HG03060 (cell line): ENCODE measurements at regions not wholly inside any gene's neighbourhood (a gene's known extent, or its start where the extent isn't known, plus 50 kb on each side); places are given as distances from the start of the nearest gene placed in this dataset.
"Not testable (repeated sequence)": the region's sequence is repeated elsewhere in the genome, so short reads cannot be mapped to it uniquely, and the experiment has no call there.

Experiments
- ATAC-seq: cut with Tn5 transposase; IDR thresholded peaks from one replicate; pipeline ENCODE4 v1.9.1; 2021; ENCODE audit warnings: low read depth, moderate number of reproducible peaks; ENCODE audit not compliant: unreplicated experiment

DNA sequence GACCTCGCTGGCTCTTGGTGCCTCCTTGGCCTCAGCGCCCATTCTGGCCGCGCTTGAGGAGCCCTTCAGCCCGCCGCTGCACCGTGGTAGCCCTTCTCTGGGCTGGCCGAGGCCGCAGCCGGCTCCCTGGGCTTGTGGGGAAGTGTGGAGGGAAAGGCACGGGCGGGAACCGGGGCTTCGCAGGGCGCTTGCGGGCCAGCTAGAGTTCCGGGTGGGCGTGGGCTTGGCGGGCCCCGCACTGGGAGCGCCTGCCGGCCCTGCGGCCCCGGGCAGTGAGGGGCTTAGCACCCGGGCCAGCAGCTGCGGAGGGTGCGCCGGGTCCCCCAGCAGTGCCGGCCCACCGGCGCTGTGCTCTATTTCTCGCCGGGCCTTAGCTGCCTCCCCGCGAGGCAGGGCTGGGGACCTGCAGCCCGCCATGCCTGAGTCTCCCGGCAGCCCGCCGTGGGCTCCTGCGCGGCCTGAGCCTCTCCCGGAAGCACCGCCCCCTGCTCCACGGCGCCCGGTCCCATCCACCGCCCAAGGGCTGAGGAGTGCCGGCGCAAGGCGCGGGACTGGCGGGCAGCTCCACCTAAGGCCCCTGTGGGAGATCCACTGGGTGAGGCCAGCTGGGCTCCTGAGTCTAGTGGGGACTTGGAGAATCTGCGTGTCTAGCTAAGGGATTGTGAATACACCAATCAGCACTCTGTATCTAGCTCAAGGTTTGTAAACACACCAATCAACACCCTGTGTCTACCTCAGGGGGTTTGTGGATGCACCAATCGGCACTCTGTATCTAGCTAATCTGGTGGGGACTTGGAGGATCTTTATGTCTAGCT is 141.1 kb downstream of the SLCO4C1 start:
- not testable (repeated sequence) for ATAC-seq

DNA sequence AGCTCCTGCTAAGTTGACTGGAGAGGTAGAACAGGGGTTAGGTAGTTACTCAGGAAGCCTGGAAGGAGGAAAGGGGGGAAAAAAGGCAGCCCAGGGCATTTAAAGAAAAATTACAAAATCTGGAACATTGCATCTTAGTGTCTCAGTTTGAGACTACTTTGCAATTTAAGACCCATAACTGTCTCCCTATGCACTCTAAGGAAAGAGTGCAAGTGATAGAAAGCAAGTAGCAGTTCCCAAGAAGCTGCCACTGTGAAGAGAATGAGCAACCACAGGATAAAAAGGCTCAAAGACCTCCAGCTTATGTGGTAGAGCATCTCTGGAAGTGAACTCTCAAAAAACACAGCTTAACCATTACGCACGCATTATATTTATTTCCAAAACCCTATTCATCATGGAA is 141.8 kb downstream of the SLCO4C1 start:
- ATAC-seq: no peak

- peak; percentile 74 for ATAC-seq
Observed at GRCh38 chr5:102153003-102153759, 142.9 kb downstream of the SLCO4C1 start.

GRCh38 chr5:102139029-102139428 is 157.1 kb downstream of the SLCO4C1 start:
- ATAC-seq: no peak

- ATAC-seq: no peak
Observed at GRCh38 chr5:102138243-102138653, 157.8 kb downstream of the SLCO4C1 start.

DNA sequence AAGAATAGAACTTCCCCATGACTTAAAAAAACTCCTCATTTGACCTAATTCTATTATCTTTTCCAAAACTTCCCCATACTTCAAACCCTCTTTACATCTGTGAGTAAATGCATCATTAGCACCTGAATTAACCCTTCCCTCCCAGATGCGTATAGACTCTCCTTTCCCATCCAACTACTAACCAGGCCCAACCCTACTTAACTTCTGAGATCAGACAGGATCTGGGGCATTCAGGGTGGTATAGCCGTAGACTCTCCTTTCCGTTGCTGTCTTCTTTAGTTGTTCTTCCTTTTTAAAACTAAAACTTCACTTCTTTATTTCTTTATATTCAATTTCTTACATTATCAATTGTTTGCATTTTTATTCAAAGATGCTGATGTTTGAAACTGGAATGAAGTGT is 165.2 kb downstream of the SLCO4C1 start:
- no peak for ATAC-seq

DNA sequence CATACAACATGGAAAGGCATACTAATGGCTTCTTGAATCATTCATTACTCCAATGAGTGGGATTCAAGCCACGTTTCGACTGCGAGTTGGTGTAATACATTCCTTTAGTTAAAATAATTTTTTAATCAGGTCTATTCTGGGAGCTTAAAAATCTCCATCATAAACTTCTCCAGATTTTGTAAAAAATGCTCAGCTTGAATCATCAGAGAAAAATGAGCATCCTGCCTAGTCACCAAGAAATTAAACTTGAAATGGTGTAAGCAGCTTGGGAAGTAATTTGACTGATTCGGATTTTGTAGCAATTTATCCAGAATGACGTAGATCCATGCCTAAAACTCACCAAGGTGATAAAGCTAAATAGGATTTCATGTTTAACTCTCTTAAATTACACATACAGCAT is 165.7 kb downstream of the SLCO4C1 start:
- ATAC-seq: no peak

DNA sequence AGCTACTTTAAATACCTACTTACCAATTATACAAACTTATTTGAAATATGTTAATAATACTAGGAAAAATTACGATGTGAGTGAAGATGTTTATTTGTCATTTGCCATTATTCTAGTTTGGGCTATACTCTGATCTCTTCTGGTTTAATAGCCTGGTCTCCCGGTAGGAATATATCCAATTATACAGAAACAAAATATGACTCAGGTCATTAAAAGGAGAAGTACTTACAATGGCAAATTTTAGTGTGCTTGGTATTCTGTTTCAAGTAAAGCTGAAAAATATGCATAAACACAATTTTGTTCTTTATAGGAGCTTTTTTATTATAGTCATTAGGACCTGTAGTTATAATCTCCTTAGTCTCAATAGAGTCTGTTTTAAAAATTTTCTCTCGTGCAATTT is 176.8 kb downstream of the SLCO4C1 start:
- ATAC-seq: no peak

GRCh38 chr5:102115736-102116135 is 180.3 kb downstream of the SLCO4C1 start:
- no peak for ATAC-seq

DNA sequence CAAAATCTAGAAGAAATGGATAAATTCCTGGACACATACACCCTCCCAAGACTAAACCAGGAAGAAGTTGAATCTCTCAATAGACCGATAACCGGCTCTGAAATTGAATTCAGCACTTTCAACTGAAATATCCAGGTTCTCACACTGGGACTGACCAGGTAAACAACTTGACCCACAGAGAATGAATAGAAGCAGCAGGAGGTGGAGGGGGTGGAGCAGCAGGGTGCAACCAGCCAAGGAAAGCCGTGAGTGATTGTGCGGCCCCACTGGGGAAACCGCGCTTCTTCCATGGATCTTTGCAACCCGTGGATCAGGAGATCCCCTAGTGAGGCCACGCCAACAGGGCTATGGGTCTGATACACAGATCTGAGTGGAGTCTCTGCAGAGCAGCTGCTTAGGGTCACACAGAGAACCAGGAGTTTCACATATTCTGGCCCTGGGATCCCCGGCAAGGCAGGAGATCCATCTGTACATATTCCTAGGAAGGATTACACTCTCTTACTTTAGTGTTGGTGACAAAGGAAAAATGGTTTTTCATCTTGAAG is 181.5 kb downstream of the SLCO4C1 start:
- no peak for ATAC-seq

DNA sequence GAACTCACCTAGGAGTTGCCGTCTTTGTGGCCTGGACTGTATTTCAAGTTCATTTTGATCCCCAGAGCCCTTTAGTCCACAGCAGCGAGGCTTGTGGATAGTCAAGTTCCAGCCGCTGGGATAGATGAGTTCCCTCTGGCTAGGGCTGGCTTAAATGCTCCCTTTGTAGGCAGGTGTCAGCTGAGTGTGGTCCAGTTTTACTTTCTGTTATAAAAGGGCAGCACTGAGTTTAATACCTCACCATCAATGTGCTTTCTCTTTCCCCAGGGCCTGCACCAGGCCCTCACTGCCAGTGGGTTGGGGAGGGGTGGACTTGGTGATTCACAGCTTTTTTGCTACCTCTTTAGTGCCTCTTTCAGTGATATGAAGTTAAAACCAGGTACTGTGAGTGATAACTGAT is 188.2 kb downstream of the SLCO4C1 start:
- no peak for ATAC-seq

GRCh38 chr5:102106599-102106998 is 189.5 kb downstream of the SLCO4C1 start:
- no peak for ATAC-seq

DNA sequence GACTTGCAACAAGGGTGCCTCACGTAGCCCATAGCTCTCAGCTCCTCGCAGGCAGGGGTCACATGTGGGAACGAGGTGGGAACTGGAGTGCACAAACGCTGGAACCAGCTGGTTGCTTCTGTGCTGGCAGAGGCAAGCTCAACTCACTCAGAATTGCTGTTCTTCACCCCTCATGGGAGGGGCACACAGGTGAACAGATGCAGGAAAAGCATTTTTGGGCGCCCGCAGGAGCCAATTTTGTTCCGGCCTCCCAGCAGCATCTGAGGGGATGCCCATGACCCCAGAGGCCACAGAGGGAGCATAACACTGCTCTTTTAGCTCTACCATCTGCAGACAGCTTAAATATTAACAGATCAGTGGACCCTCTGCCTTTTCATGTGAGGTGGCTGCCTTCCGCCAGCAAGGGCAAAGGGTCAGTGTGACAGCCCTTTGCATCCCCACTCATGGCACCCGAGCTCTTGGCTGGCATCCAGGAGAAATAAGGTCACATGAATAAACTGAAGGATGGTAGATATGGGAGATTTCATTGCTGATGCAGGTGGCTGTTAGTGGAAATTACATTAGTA is 196.2 kb downstream of the SLCO4C1 start:
- ATAC-seq: no peak

DNA sequence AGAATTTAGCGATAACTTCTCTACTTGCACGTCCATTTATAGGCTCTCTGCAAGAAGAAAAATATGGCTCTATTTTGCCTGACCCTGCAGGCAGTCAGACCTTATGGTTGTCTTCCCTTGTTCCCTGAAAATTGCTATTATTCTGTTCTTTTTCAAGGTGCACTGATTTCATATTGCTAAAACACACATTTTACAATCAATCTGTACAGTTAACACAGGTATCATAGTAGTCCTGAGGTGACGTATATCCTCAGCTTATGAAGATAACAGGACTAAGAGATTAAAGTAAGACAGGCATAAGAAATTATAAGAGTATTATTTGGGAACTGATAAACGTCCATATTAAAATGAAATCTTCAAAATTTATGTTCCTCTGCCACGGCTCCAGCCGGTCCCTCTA is 197.0 kb downstream of the SLCO4C1 start:
- ATAC-seq: not testable (repeated sequence)

DNA sequence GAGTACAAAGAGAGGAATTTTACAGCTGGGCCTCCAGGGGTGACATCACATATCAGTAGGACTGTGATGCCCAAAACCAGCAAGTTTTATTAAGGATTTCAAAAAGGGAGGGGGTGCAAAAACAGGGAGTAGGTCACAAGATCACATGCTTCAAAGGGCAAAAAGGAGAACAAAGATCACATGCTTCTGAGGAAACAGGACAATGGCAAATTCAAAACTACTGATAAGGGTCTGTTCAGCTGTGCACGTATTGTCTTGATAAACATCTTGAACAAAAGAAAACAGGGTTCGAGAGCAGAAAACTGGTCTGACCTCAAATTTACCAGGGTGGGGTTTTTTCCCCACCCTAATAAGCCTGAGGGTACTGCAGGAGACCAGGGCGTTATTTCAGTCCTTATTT is 197.5 kb downstream of the SLCO4C1 start:
- ATAC-seq: not testable (repeated sequence)

DNA sequence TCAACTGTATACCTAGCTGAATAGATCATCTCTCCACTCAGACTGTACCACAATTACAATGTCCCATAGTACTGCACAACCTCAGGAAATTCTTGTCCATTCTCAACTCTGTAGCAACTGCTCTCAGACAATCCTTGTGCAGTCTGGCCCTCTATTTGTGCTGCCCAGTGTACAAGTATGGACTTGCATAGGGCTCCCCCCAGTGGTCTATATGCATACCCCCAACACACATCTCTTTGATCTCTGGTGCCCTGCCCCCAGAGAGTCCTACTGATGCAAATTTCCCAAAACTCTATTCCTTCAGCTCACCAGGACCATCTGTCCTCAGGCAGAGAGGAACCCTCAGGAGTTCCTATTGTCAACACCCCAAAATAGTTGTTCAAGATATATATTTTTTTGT is 205.3 kb downstream of the SLCO4C1 start:
- no peak for ATAC-seq

GRCh38 chr5:102089883-102090282 is 206.2 kb downstream of the SLCO4C1 start:
- ATAC-seq: no peak

DNA sequence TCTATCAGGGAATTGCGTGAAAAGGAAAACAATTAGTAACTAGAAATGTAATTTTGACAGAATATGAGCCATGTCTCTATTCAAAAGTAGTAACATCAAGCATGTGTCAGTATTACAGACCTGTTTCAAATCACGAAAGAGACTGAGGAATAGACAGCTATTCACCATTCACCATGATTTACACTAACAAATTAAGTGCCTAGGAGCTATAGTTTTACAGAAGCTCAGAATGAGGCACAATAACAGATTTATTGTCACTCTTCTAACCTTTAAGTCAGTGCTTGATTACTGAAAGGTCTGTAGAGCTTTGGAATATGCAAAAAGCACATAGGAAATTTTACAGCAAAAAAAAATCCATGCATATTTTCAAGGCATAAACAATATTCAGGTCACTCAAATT is 208.2 kb downstream of the SLCO4C1 start:
- no peak for ATAC-seq

GRCh38 chr5:102080288-102080687 is 215.8 kb downstream of the SLCO4C1 start:
- no peak for ATAC-seq

- ATAC-seq: no peak
Observed at GRCh38 chr5:102077920-102078319, 218.2 kb downstream of the SLCO4C1 start.

- no peak for ATAC-seq
Observed at GRCh38 chr5:102069974-102070373, 226.1 kb downstream of the SLCO4C1 start.
